PC-3 (cell line): ENCODE measurements at regions not wholly inside any gene's neighbourhood (a gene's known extent, or its start where the extent isn't known, plus 50 kb on each side); places are given as distances from the start of the nearest gene placed in this dataset.

Experiments used
- ATAC-seq: fragments of 200-7000 bp; cut with Tn5 transposase; 2 replicates; pipeline ENCODE4 v1.9.1; 2020; ENCODE audit warnings: mild to moderate bottlenecking, moderate library complexity
- BruUV-seq: library from RNA; stranded (reverse); fragments of 400-500 nt; replicated peaks from 2 replicates; lab custom pipeline; 2021; lab: Mats Ljungman, UMichigan
- CTCF ChIA-PET: fragments of 300-600 bp; sonication (Branson Sonifier 250); formaldehyde crosslinking; loops from one replicate; lab custom pipeline; 2022; ENCODE audit warnings: antibody characterized with exemption; lab: Charles Lee
- POLR2A ChIA-PET: fragments of 300-600 bp; sonication (Branson Sonifier 250); formaldehyde crosslinking; loops from one replicate; lab custom pipeline; 2022; ENCODE audit warnings: antibody characterized with exemption; ENCODE audit not compliant: unreplicated experiment; lab: Charles Lee
- DNase-seq: peaks from one replicate; pipeline ENCODE4 v3.0.0-alpha.2; 2015
- H2AFZ ChIP-seq: fragments of 300-600 bp; sonication (generic); 2 replicates; pipeline ENCODE4 v1.6.0; 2016; ENCODE audit warnings: antibody characterized with exemption, low read length
- H3F3A ChIP-seq: fragments of 300-600 bp; sonication (generic); one replicate; pipeline ENCODE4 v1.6.0; 2017; ENCODE audit warnings: antibody characterized with exemption, low read length, control low read depth, mild to moderate bottlenecking; ENCODE audit not compliant: unreplicated experiment
- H3K27ac ChIP-seq: fragments of 300-600 bp; sonication (generic); 2 replicates; pipeline ENCODE4 v1.5.1; 2016; ENCODE audit warnings: mild to moderate bottlenecking, low read length
- H3K27me3 ChIP-seq: fragments of 300-600 bp; sonication (generic); 2 replicates; pipeline ENCODE4 v1.6.1; 2016; ENCODE audit warnings: low read length, mixed read lengths
- H3K36me3 ChIP-seq: fragments of 300-600 bp; sonication (generic); 2 replicates; pipeline ENCODE4 v1.6.1; 2016; ENCODE audit warnings: low read depth, mixed run types, low read length, mixed read lengths
- H3K4me1 ChIP-seq: fragments of 300-600 bp; sonication (generic); 2 replicates; pipeline ENCODE4 v1.5.1; 2016; ENCODE audit warnings: low read length; ENCODE audit not compliant: insufficient read depth
- H3K4me2 ChIP-seq: fragments of 300-600 bp; sonication (generic); 2 replicates; pipeline ENCODE4 v1.6.0; 2016; ENCODE audit warnings: low read length
- H3K4me3 ChIP-seq: fragments of 300-600 bp; sonication (generic); 2 replicates; pipeline ENCODE4 v1.5.1; 2016; ENCODE audit warnings: mild to moderate bottlenecking, low read length, mixed read lengths
- H3K79me2 ChIP-seq: fragments of 300-600 bp; sonication (generic); 2 replicates; pipeline ENCODE4 v1.6.1; 2017; ENCODE audit warnings: low read length, mixed read lengths
- H3K9ac ChIP-seq: fragments of 300-600 bp; sonication (generic); 2 replicates; pipeline ENCODE4 v1.6.0; 2016; ENCODE audit warnings: mild to moderate bottlenecking, low read length
- H3K9me2 ChIP-seq: fragments of 300-600 bp; sonication (generic); replicated peaks from 2 replicates; pipeline ENCODE4 v1.6.1; 2016; ENCODE audit warnings: mixed run types, low read length, mixed read lengths
- H3K9me3 ChIP-seq: fragments of 300-600 bp; sonication (generic); 2 replicates; pipeline ENCODE4 v1.6.1; 2016; ENCODE audit warnings: low read length, mixed read lengths
- H4K20me1 ChIP-seq: fragments of 300-600 bp; sonication (generic); 2 replicates; pipeline ENCODE4 v1.6.1; 2016; ENCODE audit warnings: low read length, mixed read lengths
- EZH2 ChIP-seq: fragments of 300-600 bp; sonication (generic); IDR thresholded peaks from one replicate; pipeline ENCODE4 v1.6.1; 2017; ENCODE audit warnings: antibody characterized with exemption, mild to moderate bottlenecking, low read length; ENCODE audit not compliant: unreplicated experiment
- EZH2phosphoT487 ChIP-seq: fragments of 300-600 bp; sonication (generic); IDR thresholded peaks from 2 replicates; pipeline ENCODE4 v1.6.1; 2018; ENCODE audit warnings: mild to moderate bottlenecking, antibody characterized with exemption, low read length, borderline replicate concordance
- intact Hi-C: fragments of 100-400 bp; cut with micrococcal nuclease; formaldehyde crosslinking; loops from 2 replicates; pipeline ENCODE4 v1.9.0; 2023
- TF ChIP-seq, protein P1 (sequence below): fragments of 300-600 bp; sonication (generic); conservative IDR thresholded peaks from 2 replicates; pipeline ENCODE4 v1.5.1; 2017; ENCODE audit warnings: antibody characterized with exemption, low read depth, mild to moderate bottlenecking, low read length

GRCh38 chr1:60470246-60470645, 396.7 kb upstream of the C1orf87 start:
- Histone ChIP-seq H3K9me2 (no peaks in the 10 kb centered on the region), H3K4me3 (no peak overlapping the region), H4K20me1 (no peaks in the 10 kb centered on the region), H3K9me3 (no peaks in the 10 kb centered on the region), H3K9ac (no peak overlapping the region), H2AFZ (no peak overlapping the region), H3K4me2 (no peak overlapping the region), H3K4me1 (no peaks in the 10 kb centered on the region), H3K27ac (no peak overlapping the region), H3K27me3 (peaks cover 4% of the 10 kb centered on the region; the same call in 1 of the 2 replicates), H3K79me2 (no peaks in the 10 kb centered on the region), H3K36me3 (no peaks in the 10 kb centered on the region), H3F3A (no peaks in the 10 kb centered on the region)
- no peak for DNase-seq
- intact Hi-C loops: no loop called here
- no peak for ATAC-seq
- ChIA-PET POLR2A (no interaction called here), CTCF (no interaction called here)
- TF ChIP-seq EZH2phosphoT487: no peak
- no TSS peak for BruUV-seq

- Histone ChIP-seq H3K36me3 (no peaks in the 10 kb centered on the region), H3K4me2 (no peak overlapping the region), H3F3A (no peaks in the 10 kb centered on the region), H3K4me3 (no peak overlapping the region), H3K9me2 (no peaks in the 10 kb centered on the region), H2AFZ (no peak overlapping the region), H3K79me2 (no peaks in the 10 kb centered on the region), H3K4me1 (no peaks in the 10 kb centered on the region), H3K9me3 (no peaks in the 10 kb centered on the region; the same call in 1 of the 2 replicates), H3K27me3 (no peaks in the 10 kb centered on the region), H3K27ac (no peak overlapping the region), H4K20me1 (no peaks in the 10 kb centered on the region), H3K9ac (no peak overlapping the region)
- TF ChIP-seq, protein P1, sequence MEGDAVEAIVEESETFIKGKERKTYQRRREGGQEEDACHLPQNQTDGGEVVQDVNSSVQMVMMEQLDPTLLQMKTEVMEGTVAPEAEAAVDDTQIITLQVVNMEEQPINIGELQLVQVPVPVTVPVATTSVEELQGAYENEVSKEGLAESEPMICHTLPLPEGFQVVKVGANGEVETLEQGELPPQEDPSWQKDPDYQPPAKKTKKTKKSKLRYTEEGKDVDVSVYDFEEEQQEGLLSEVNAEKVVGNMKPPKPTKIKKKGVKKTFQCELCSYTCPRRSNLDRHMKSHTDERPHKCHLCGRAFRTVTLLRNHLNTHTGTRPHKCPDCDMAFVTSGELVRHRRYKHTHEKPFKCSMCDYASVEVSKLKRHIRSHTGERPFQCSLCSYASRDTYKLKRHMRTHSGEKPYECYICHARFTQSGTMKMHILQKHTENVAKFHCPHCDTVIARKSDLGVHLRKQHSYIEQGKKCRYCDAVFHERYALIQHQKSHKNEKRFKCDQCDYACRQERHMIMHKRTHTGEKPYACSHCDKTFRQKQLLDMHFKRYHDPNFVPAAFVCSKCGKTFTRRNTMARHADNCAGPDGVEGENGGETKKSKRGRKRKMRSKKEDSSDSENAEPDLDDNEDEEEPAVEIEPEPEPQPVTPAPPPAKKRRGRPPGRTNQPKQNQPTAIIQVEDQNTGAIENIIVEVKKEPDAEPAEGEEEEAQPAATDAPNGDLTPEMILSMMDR: no peak
- no peak for TF ChIP-seq EZH2phosphoT487
- TF ChIP-seq EZH2: no peak
- ChIA-PET POLR2A (no interaction called here), CTCF (no interaction called here)
- DNase-seq: no peak
- no TSS peak for BruUV-seq
- intact Hi-C loops: no loop called here
- ATAC-seq: no peak
Observed at GRCh38 chr1:60463786-60464185, 390.2 kb upstream of the C1orf87 start.

DNA sequence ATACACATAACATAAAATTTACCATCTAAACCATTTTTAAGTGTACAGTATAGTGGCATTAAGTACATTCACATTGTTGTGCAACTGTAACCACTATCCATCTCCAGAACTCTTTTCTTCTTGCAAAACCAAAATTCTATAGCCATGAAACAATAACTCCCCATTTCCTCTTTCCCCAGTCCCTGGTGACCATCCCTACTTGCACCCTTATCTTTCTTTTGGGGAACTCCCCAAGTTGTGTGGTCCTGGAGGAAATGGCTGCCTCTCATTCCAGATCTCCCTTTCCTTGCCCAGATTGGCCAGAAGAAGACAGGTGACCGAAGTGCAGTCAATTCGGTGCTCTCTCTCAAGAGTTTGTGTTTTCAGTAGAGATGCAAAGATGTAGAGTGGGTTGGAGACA, 389.6 kb upstream of the C1orf87 start:
- no peaks in the 10 kb centered on the region for H3K79me2 ChIP-seq
- POLR2A ChIA-PET: no interaction called here
- BruUV-seq: no TSS peak
- no peak overlapping the region for H3K4me2 ChIP-seq
- no peak overlapping the region for H3K27ac ChIP-seq
- H3K36me3 ChIP-seq: no peaks in the 10 kb centered on the region
- TF ChIP-seq, protein P1: no peak
- TF ChIP-seq EZH2phosphoT487 (no peak), EZH2 (no peak)
- CTCF ChIA-PET: no interaction called here
- H3K9me2 ChIP-seq: no peaks in the 10 kb centered on the region
- intact Hi-C loops: no loop called here
- no peaks in the 10 kb centered on the region for H3K27me3 ChIP-seq
- H3K9ac ChIP-seq: no peak overlapping the region
- no peaks in the 10 kb centered on the region for H3K4me1 ChIP-seq
- H3K4me3 ChIP-seq: no peak overlapping the region
- no peaks in the 10 kb centered on the region; the same call in 1 of the 2 replicates for H3K9me3 ChIP-seq
- DNase-seq (no peak), ATAC-seq (no peak)
- no peak overlapping the region for H2AFZ ChIP-seq
- H3F3A ChIP-seq: no peaks in the 10 kb centered on the region
- no peaks in the 10 kb centered on the region for H4K20me1 ChIP-seq
